ENCODE measurements at regions not wholly inside any gene's neighbourhood (a gene's known extent, or its start where the extent isn't known, plus 50 kb on each side); places are given as distances from the start of the nearest gene placed in this dataset.

GRCh38 chr18:78640246-78640995 lies 339.2 kb upstream of the SALL3 start:
- Mint-ChIP-seq H3K27me3 (ENCODE audit: low read depth, poor library complexity) (peaks cover 4% of the 10 kb centered on the region), H3K27ac (no peak overlapping the region), H3K36me3 (ENCODE audit: low read depth) (no peaks in the 10 kb centered on the region), H3K4me3 (no peak overlapping the region), H3K4me1 (peaks cover 69% of the 10 kb centered on the region), H3K9me3 (no peaks in the 10 kb centered on the region)
- TF ChIP-seq CTCF (IDR thresholded peaks at IDR 0.05): no peak
- no peak for DNase-seq

GRCh38 chr18:78641689-78642231 lies 337.9 kb upstream of the SALL3 start:
- Mint-ChIP-seq H3K9me3 (no peaks in the 10 kb centered on the region), H3K27ac (no peak overlapping the region), H3K27me3 (ENCODE audit: low read depth, poor library complexity) (peaks cover 4% of the 10 kb centered on the region), H3K4me3 (peak overlapping the region; percentile 70), H3K4me1 (peaks cover 56% of the 10 kb centered on the region), H3K36me3 (ENCODE audit: low read depth) (no peaks in the 10 kb centered on the region)
- DNase-seq: no peak
- no peak for TF ChIP-seq CTCF (IDR thresholded peaks at IDR 0.05)

- no peak for TF ChIP-seq CTCF (IDR thresholded peaks at IDR 0.05)
- no peak overlapping the region for H3K4me3 Mint-ChIP-seq
- H3K36me3 Mint-ChIP-seq (ENCODE audit: low read depth): no peaks in the 10 kb centered on the region
- H3K4me1 Mint-ChIP-seq: peaks cover 53% of the 10 kb centered on the region
- H3K27me3 Mint-ChIP-seq (ENCODE audit: low read depth, poor library complexity): peaks cover 4% of the 10 kb centered on the region
- H3K27ac Mint-ChIP-seq: no peak overlapping the region
- no peaks in the 10 kb centered on the region for H3K9me3 Mint-ChIP-seq
- DNase-seq: no peak
Measured at GRCh38 chr18:78642296-78642951, 337.2 kb upstream of the SALL3 start.

GRCh38 chr18:78643004-78643403 lies 336.6 kb upstream of the SALL3 start:
- Mint-ChIP-seq H3K4me3 (no peak overlapping the region), H3K9me3 (peaks cover under 1% of the 10 kb centered on the region), H3K27ac (no peak overlapping the region), H3K4me1 (peaks cover 53% of the 10 kb centered on the region), H3K27me3 (ENCODE audit: low read depth, poor library complexity) (peaks cover 4% of the 10 kb centered on the region), H3K36me3 (ENCODE audit: low read depth) (no peaks in the 10 kb centered on the region)
- TF ChIP-seq CTCF (IDR thresholded peaks at IDR 0.05): no peak
- DNase-seq: no peak

- Mint-ChIP-seq H3K9me3 (peaks cover 7% of the 10 kb centered on the region), H3K4me1 (peaks cover 45% of the 10 kb centered on the region), H3K36me3 (ENCODE audit: low read depth) (no peaks in the 10 kb centered on the region), H3K27ac (no peak overlapping the region), H3K4me3 (no peak overlapping the region), H3K27me3 (ENCODE audit: low read depth, poor library complexity) (peaks cover 4% of the 10 kb centered on the region)
- DNase-seq: no peak
- TF ChIP-seq CTCF (IDR thresholded peaks at IDR 0.05): no peak
Measured at GRCh38 chr18:78643981-78644380, 335.6 kb upstream of the SALL3 start.
